Activated naive CD4-positive, alpha-beta T cell treated with anti-CD3 and anti-CD28 coated beads, Interleukin-2, amount 50 U/mL, for 16 hours (primary cell): ENCODE measurements at regions not wholly inside any gene's neighbourhood (a gene's known extent, or its start where the extent isn't known, plus 50 kb on each side); places are given as distances from the start of the nearest gene placed in this dataset.
"Not testable (repeated sequence)": the region's sequence is repeated elsewhere in the genome, so short reads cannot be mapped to it uniquely, and the experiment has no call there.

Experiments
- DNase-seq: peaks from one replicate; pipeline ENCODE4 v3.0.0-alpha.2; 2020

GRCh38 chr15:70602834-70603560 lies 160.4 kb downstream of the UACA start:
- no peak for DNase-seq

GRCh38 chr15:70602281-70602680 lies 161.1 kb downstream of the UACA start:
- DNase-seq: no peak

- no peak for DNase-seq
Measured at GRCh38 chr15:70597945-70598344, 165.4 kb downstream of the UACA start.

GRCh38 chr15:70597056-70597603 lies 166.2 kb downstream of the UACA start:
- no peak for DNase-seq

GRCh38 chr15:70596354-70597055 lies 166.9 kb downstream of the UACA start:
- no peak for DNase-seq

GRCh38 chr15:70593795-70594194 lies 169.6 kb downstream of the UACA start:
- DNase-seq: no peak

GRCh38 chr15:70589728-70590127 lies 173.6 kb downstream of the UACA start:
- no peak for DNase-seq

- DNase-seq: no peak
Measured at GRCh38 chr15:70589221-70589620, 174.1 kb downstream of the UACA start.

- no peak for DNase-seq
Measured at GRCh38 chr15:70588613-70589012, 174.7 kb downstream of the UACA start.

- DNase-seq: no peak
Measured at GRCh38 chr15:70587896-70588567, 175.3 kb downstream of the UACA start.

GRCh38 chr15:70587012-70587634 lies 176.2 kb downstream of the UACA start:
- not testable (repeated sequence) for DNase-seq

GRCh38 chr15:70586241-70586640 lies 177.1 kb downstream of the UACA start:
- no peak for DNase-seq

GRCh38 chr15:70585707-70586034 lies 177.7 kb downstream of the UACA start:
- DNase-seq: peak; percentile 33

GRCh38 chr15:70584838-70585706 lies 178.3 kb downstream of the UACA start:
- DNase-seq: peak; percentile 69

GRCh38 chr15:70584441-70584837 lies 178.9 kb downstream of the UACA start:
- no peak for DNase-seq

GRCh38 chr15:70583006-70583405 lies 180.4 kb downstream of the UACA start:
- DNase-seq: no peak

GRCh38 chr15:70582143-70582945 lies 181.0 kb downstream of the UACA start:
- DNase-seq: no peak

- DNase-seq: no peak
Measured at GRCh38 chr15:70580958-70581357, 182.4 kb downstream of the UACA start.

- DNase-seq: no peak
Measured at GRCh38 chr15:70580286-70580685, 183.1 kb downstream of the UACA start.

- DNase-seq: no peak
Measured at GRCh38 chr15:70579766-70580165, 183.6 kb downstream of the UACA start.

GRCh38 chr15:70578196-70578595 lies 185.2 kb downstream of the UACA start:
- DNase-seq: no peak
